Endothelial cell (in vitro differentiated cells): ENCODE measurements at regions not wholly inside any gene's neighbourhood (a gene's known extent, or its start where the extent isn't known, plus 50 kb on each side); places are given as distances from the start of the nearest gene placed in this dataset.

Experiments used
- DNase-seq: peaks from one replicate; pipeline ENCODE4 v3.0.0; 2021; ENCODE audit warnings: low spot score
- H3K27ac Mint-ChIP-seq: one replicate; pipeline ENCODE4 v1.8.0; 2021; ENCODE audit warnings: mixed read lengths, inconsistent platforms; ENCODE audit not compliant: unreplicated experiment
- H3K27me3 Mint-ChIP-seq: one replicate; pipeline ENCODE4 v1.8.0; 2021; ENCODE audit warnings: mild to moderate bottlenecking, moderate library complexity, mixed read lengths, inconsistent platforms; ENCODE audit not compliant: unreplicated experiment
- H3K36me3 Mint-ChIP-seq: one replicate; pipeline ENCODE4 v1.8.0; 2021; ENCODE audit warnings: mild to moderate bottlenecking, low read depth, mixed read lengths, inconsistent platforms; ENCODE audit not compliant: unreplicated experiment
- H3K4me1 Mint-ChIP-seq: one replicate; pipeline ENCODE4 v1.8.0; 2021; ENCODE audit warnings: mild to moderate bottlenecking, mixed read lengths, inconsistent platforms; ENCODE audit not compliant: unreplicated experiment
- H3K4me3 Mint-ChIP-seq: one replicate; pipeline ENCODE4 v1.8.0; 2021; ENCODE audit warnings: mild to moderate bottlenecking, mixed read lengths, inconsistent platforms; ENCODE audit not compliant: unreplicated experiment
- H3K9me3 Mint-ChIP-seq: one replicate; pipeline ENCODE4 v1.8.0; 2021; ENCODE audit warnings: mixed read lengths, inconsistent platforms; ENCODE audit not compliant: unreplicated experiment
- TF ChIP-seq, protein P1 (sequence below): fragments of 200-600 bp; sonication (generic); IDR thresholded peaks from one replicate; pipeline ENCODE4 v1.5.0; 2021; ENCODE audit warnings: antibody characterized with exemption; ENCODE audit not compliant: unreplicated experiment

DNA sequence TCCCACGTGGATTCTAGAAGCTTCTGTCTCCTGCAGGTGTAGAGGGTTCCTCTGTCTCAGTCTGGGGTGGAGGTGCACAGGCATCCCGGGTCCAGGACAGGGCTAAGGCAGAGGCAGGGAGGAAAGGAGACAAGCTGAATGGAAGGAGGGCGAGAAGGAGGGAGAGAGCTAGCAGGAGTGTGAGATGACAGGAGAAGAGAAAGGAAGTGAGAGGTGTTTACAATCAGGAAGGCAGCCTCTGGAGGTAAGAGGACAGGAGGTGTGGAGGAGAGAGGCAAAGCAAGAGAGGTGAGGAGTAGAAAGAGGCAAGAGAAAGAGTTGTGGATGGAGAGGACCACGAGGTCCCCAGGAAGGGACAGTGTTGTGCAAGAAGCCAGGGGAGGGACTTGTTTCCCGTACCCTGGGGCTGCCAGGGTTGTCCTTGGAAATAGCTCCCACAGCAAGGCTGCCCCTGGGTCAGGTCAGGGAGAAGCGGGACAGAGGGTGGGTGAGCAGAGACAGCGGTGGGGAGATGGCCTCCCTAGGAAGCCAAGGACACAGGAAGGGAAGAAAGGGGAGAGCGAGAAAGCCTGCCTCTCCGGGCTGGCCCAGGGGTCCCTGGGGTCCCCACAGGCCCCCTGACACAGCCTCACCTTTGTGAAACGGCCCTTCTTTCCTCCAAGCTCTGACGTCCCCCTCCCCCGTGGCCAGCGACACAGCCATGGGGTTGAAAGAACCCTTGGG lies 136.9 kb downstream of the CYP26B1 start:
- no peak for DNase-seq
- H3K9me3 Mint-ChIP-seq, result no peaks in the 10 kb centered on the region
- no peak overlapping the region for H3K4me3 Mint-ChIP-seq
- peaks cover 5% of the 10 kb centered on the region for H3K27me3 Mint-ChIP-seq
- TF ChIP-seq, protein P1, sequence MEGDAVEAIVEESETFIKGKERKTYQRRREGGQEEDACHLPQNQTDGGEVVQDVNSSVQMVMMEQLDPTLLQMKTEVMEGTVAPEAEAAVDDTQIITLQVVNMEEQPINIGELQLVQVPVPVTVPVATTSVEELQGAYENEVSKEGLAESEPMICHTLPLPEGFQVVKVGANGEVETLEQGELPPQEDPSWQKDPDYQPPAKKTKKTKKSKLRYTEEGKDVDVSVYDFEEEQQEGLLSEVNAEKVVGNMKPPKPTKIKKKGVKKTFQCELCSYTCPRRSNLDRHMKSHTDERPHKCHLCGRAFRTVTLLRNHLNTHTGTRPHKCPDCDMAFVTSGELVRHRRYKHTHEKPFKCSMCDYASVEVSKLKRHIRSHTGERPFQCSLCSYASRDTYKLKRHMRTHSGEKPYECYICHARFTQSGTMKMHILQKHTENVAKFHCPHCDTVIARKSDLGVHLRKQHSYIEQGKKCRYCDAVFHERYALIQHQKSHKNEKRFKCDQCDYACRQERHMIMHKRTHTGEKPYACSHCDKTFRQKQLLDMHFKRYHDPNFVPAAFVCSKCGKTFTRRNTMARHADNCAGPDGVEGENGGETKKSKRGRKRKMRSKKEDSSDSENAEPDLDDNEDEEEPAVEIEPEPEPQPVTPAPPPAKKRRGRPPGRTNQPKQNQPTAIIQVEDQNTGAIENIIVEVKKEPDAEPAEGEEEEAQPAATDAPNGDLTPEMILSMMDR, result no peak
- H3K4me1 Mint-ChIP-seq, result no peaks in the 10 kb centered on the region
- H3K27ac Mint-ChIP-seq, result no peak overlapping the region
- no peaks in the 10 kb centered on the region for H3K36me3 Mint-ChIP-seq

GRCh38 chr2:72008608-72009007 lies 139.1 kb downstream of the CYP26B1 start:
- TF ChIP-seq, protein P1, result no peak
- no peaks in the 10 kb centered on the region for H3K4me1 Mint-ChIP-seq
- no peak overlapping the region for H3K27ac Mint-ChIP-seq
- DNase-seq, result no peak
- no peak overlapping the region for H3K4me3 Mint-ChIP-seq
- H3K36me3 Mint-ChIP-seq, result no peaks in the 10 kb centered on the region
- H3K27me3 Mint-ChIP-seq, result peaks cover 5% of the 10 kb centered on the region
- H3K9me3 Mint-ChIP-seq, result no peaks in the 10 kb centered on the region

DNA sequence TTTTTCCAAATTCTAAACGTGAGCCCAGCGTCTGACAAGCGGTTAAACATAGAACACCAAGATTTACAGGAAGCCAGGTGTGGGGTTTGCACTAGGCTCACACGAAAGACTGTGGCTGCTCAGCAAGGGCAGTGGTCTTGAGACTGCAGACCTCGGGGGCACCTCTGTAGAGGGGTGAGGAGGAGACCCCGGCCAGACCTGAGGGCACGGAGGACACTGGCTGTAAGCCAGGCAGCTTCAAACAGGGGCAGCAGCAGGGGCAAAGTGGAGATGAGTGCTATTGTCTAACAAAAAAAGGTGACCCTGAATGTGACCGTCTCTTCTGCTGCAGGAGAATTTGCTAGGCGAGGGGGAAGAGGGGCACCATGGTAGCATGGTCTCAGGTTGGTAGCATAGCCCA lies 140.3 kb downstream of the CYP26B1 start:
- TF ChIP-seq, protein P1, result no peak
- peaks cover 5% of the 10 kb centered on the region for H3K27me3 Mint-ChIP-seq
- no peaks in the 10 kb centered on the region for H3K36me3 Mint-ChIP-seq
- no peak for DNase-seq
- H3K4me3 Mint-ChIP-seq, result no peak overlapping the region
- no peaks in the 10 kb centered on the region for H3K4me1 Mint-ChIP-seq
- no peaks in the 10 kb centered on the region for H3K9me3 Mint-ChIP-seq
- no peak overlapping the region for H3K27ac Mint-ChIP-seq

GRCh38 chr2:72006188-72006736 lies 141.4 kb downstream of the CYP26B1 start:
- no peaks in the 10 kb centered on the region for H3K36me3 Mint-ChIP-seq
- H3K27ac Mint-ChIP-seq, result no peak overlapping the region
- H3K27me3 Mint-ChIP-seq, result peaks cover 5% of the 10 kb centered on the region
- H3K4me1 Mint-ChIP-seq, result no peaks in the 10 kb centered on the region
- TF ChIP-seq, protein P1, result no peak
- H3K4me3 Mint-ChIP-seq, result no peak overlapping the region
- no peaks in the 10 kb centered on the region for H3K9me3 Mint-ChIP-seq
- no peak for DNase-seq

DNA sequence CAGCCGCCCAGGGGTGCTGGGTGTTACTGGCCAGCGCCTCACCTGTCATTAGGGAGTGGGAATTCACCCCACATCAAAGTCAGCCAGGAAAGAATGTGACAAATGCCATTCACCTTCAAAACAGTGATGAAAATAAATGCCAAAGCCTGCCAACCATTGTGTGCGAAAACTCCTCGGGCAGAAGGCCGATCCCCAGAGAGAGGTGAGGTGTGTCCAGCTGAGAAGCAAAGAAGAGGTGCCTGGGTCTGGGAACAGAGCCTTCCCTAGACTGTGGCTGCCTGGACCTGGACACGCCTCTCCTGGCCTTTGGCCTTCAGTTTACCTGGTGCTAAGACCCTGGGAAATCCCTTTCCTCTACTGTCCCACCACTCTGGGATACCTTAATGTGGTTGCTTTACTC lies 142.7 kb downstream of the CYP26B1 start:
- Mint-ChIP-seq H3K27ac (no peak overlapping the region), H3K27me3 (peaks cover 3% of the 10 kb centered on the region), H3K36me3 (no peaks in the 10 kb centered on the region), H3K4me1 (no peaks in the 10 kb centered on the region), H3K4me3 (no peak overlapping the region), H3K9me3 (no peaks in the 10 kb centered on the region)
- TF ChIP-seq, protein P1, result no peak
- no peak for DNase-seq
